ENCODE measurements at regions not wholly inside any gene's neighbourhood (a gene's known extent, or its start where the extent isn't known, plus 50 kb on each side); places are given as distances from the start of the nearest gene placed in this dataset.

GRCh38 chr5:52692606-52693005 is 95.1 kb upstream of the ITGA1 start:
- Histone ChIP-seq H3K4me3 (no peak overlapping the region), H3K4me1 (peaks cover 4 to 44% (median 9%) of the 10 kb centered on the region in 3 donors), H3K27me3 (no peaks in the 10 kb centered on the region), H3K36me3 (no peaks in the 10 kb centered on the region), H3K9me3 (no peaks in the 10 kb centered on the region), H3K27ac (no peak overlapping the region)
- TF ChIP-seq, protein P1, sequence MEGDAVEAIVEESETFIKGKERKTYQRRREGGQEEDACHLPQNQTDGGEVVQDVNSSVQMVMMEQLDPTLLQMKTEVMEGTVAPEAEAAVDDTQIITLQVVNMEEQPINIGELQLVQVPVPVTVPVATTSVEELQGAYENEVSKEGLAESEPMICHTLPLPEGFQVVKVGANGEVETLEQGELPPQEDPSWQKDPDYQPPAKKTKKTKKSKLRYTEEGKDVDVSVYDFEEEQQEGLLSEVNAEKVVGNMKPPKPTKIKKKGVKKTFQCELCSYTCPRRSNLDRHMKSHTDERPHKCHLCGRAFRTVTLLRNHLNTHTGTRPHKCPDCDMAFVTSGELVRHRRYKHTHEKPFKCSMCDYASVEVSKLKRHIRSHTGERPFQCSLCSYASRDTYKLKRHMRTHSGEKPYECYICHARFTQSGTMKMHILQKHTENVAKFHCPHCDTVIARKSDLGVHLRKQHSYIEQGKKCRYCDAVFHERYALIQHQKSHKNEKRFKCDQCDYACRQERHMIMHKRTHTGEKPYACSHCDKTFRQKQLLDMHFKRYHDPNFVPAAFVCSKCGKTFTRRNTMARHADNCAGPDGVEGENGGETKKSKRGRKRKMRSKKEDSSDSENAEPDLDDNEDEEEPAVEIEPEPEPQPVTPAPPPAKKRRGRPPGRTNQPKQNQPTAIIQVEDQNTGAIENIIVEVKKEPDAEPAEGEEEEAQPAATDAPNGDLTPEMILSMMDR (IDR thresholded peaks at IDR 0.05): no peak
- TF ChIP-seq POLR2A (IDR thresholded peaks at IDR 0.05): no peak
- no peak for TF ChIP-seq POLR2AphosphoS5 (IDR thresholded peaks at IDR 0.05)
- no peak for TF ChIP-seq EP300 (IDR thresholded peaks at IDR 0.05)
- ATAC-seq: no peak
- WGBS, 2 donors (ENCODE audit: low coverage in 1 of 2): 25 to 53% methylated on average over 1 of the region's 1 CpG

GRCh38 chr5:52693280-52693679 is 94.4 kb upstream of the ITGA1 start:
- Histone ChIP-seq H3K27ac (no peak overlapping the region), H3K27me3 (no peaks in the 10 kb centered on the region), H3K36me3 (no peaks in the 10 kb centered on the region), H3K9me3 (no peaks in the 10 kb centered on the region), H3K4me3 (no peak overlapping the region), H3K4me1 (peaks cover 4 to 44% (median 9%) of the 10 kb centered on the region in 3 donors)
- TF ChIP-seq, protein P1 (IDR thresholded peaks at IDR 0.05): peak; percentile 45 to 74 (median 54)
- TF ChIP-seq POLR2AphosphoS5 (IDR thresholded peaks at IDR 0.05): no peak
- ATAC-seq: no peak

DNA sequence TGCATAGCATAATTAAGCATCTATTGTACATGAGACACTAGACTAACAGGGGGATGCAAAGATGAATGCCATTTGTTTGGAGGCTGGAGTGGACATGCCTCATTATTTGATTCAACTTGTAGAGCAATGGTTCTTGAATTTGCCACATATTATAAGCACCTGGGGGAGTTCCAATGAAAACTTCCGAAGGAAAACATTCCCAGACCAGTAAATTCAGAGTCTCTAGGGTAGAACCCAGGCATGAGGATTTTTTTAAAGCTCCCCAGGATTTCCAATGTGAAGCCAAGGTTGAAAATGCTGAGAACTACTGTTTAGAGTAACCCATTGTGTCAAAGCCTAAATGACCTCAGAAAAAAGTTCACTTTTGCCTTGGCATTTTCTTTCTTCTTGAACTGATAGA is 93.9 kb upstream of the ITGA1 start:
- no peak for ATAC-seq
- no peak overlapping the region for H3K4me3 ChIP-seq
- 92% methylated on average over 1 of the region's 1 CpG; no CpG with 5 or more reads in 1 of the 2 donors for WGBS, 2 donors (ENCODE audit: low coverage in 1 of 2)
- H3K36me3 ChIP-seq: no peaks in the 10 kb centered on the region
- no peaks in the 10 kb centered on the region for H3K27me3 ChIP-seq
- peaks cover 4 to 44% (median 9%) of the 10 kb centered on the region in 3 donors for H3K4me1 ChIP-seq
- TF ChIP-seq, protein P1 (IDR thresholded peaks at IDR 0.05): no peak
- TF ChIP-seq EP300 (IDR thresholded peaks at IDR 0.05): no peak
- no peak for TF ChIP-seq POLR2A (IDR thresholded peaks at IDR 0.05)
- no peak for TF ChIP-seq POLR2AphosphoS5 (IDR thresholded peaks at IDR 0.05)
- H3K27ac ChIP-seq: peak overlapping the region in 1 of 4 donors; percentile 23
- no peaks in the 10 kb centered on the region for H3K9me3 ChIP-seq

- no peaks in the 10 kb centered on the region for H3K9me3 ChIP-seq
- H3K27me3 ChIP-seq: no peaks in the 10 kb centered on the region
- peak overlapping the region in 2 of 4 donors; percentile 12 to 23 for H3K27ac ChIP-seq
- TF ChIP-seq POLR2A (IDR thresholded peaks at IDR 0.05) (no peak), EP300 (IDR thresholded peaks at IDR 0.05) (no peak), POLR2AphosphoS5 (IDR thresholded peaks at IDR 0.05) (no peak)
- TF ChIP-seq, protein P1 (IDR thresholded peaks at IDR 0.05): no peak
- H3K4me1 ChIP-seq: peaks cover 4 to 44% (median 9%) of the 10 kb centered on the region in 3 donors
- 65 to 88% methylated on average over 2 to 3 of the region's 3 CpGs for WGBS, 2 donors (ENCODE audit: low coverage in 1 of 2)
- no peak overlapping the region for H3K4me3 ChIP-seq
- no peak for ATAC-seq
- no peaks in the 10 kb centered on the region for H3K36me3 ChIP-seq
Observed at GRCh38 chr5:52694648-52695047, 93.1 kb upstream of the ITGA1 start.

DNA sequence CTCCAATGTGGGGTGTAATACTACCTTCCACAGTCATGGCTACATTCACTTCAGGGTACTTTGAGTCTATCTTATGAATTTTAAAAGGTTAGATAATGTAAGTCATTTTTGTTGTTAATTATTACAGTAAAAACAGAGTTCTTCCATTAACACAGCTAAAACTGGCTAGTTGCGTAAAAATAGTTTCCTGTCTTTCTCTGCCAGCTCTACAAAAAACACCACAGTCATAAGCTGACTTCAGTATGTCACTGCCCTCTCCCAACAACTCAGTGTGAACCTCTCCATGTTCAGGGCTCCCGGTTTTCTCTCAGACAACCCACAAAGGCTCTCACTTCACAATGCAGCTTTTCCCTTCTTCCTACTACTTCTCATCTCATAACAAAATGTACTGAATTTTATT is 84.8 kb upstream of the ITGA1 start:
- no peak overlapping the region for H3K27ac ChIP-seq
- no peak for ATAC-seq

More for the DNA sequence above, 84.8 kb upstream of the ITGA1 start:
- 43 to 51% methylated on average over 2 of the region's 2 CpGs for WGBS, 2 donors (ENCODE audit: low coverage in 1 of 2)
- H3K36me3 ChIP-seq: no peaks in the 10 kb centered on the region
- no peak overlapping the region for H3K4me3 ChIP-seq
- H3K4me1 ChIP-seq: no peaks in the 10 kb centered on the region
- no peaks in the 10 kb centered on the region for H3K9me3 ChIP-seq
- no peaks in the 10 kb centered on the region for H3K27me3 ChIP-seq
- no peak for TF ChIP-seq EP300 (IDR thresholded peaks at IDR 0.05)
- no peak for TF ChIP-seq POLR2AphosphoS5 (IDR thresholded peaks at IDR 0.05)
- TF ChIP-seq, protein P1 (IDR thresholded peaks at IDR 0.05): no peak
- no peak for TF ChIP-seq POLR2A (IDR thresholded peaks at IDR 0.05)
